Karpas-422 (cell line): ENCODE measurements at regions not wholly inside any gene's neighbourhood (a gene's known extent, or its start where the extent isn't known, plus 50 kb on each side); places are given as distances from the start of the nearest gene placed in this dataset.

Source experiments
- DNase-seq: peaks from one replicate; pipeline ENCODE4 v3.0.0-alpha.2; 2015
- H2AFZ ChIP-seq: fragments of 200-600 bp; sonication (generic); 2 replicates; pipeline ENCODE4 v1.6.1; 2014; ENCODE audit warnings: antibody characterized with exemption, low read length, mixed read lengths
- H3K27ac ChIP-seq: fragments of 200-600 bp; sonication (generic); 2 replicates; pipeline ENCODE4 v1.5.1; 2014; ENCODE audit warnings: mild to moderate bottlenecking, low read length, moderate library complexity
- H3K27me3 ChIP-seq: fragments of 200-600 bp; sonication (generic); 2 replicates; pipeline ENCODE4 v1.6.1; 2014; ENCODE audit warnings: low read length, mixed read lengths
- H3K36me3 ChIP-seq: fragments of 200-600 bp; sonication (generic); 2 replicates; pipeline ENCODE4 v1.6.1; 2014; ENCODE audit warnings: low read length, mixed read lengths; ENCODE audit not compliant: insufficient read depth
- H3K4me1 ChIP-seq: fragments of 200-600 bp; sonication (generic); 2 replicates; pipeline ENCODE4 v1.6.1; 2014; ENCODE audit warnings: mild to moderate bottlenecking, low read length, mixed read lengths
- H3K4me2 ChIP-seq: fragments of 200-600 bp; sonication (generic); 2 replicates; pipeline ENCODE4 v1.6.1; 2014; ENCODE audit warnings: low read length, low read depth, mild to moderate bottlenecking; ENCODE audit not compliant: poor library complexity, severe bottlenecking
- H3K4me3 ChIP-seq: fragments of 200-600 bp; sonication (generic); 2 replicates; pipeline ENCODE4 v1.5.1; 2014; ENCODE audit warnings: mild to moderate bottlenecking, antibody characterized with exemption, low read length, mixed read lengths
- H3K79me2 ChIP-seq: fragments of 200-600 bp; sonication (generic); 2 replicates; pipeline ENCODE4 v1.6.1; 2014; ENCODE audit warnings: mild to moderate bottlenecking, low read length, mixed read lengths
- H3K9ac ChIP-seq: fragments of 200-600 bp; sonication (generic); 2 replicates; pipeline ENCODE4 v1.6.0; 2014; ENCODE audit warnings: low read length
- H3K9me2 ChIP-seq: fragments of 200-600 bp; sonication (generic), shearing (Covaris generic); replicated peaks from 2 replicates; pipeline ENCODE4 v1.6.0; 2014; ENCODE audit warnings: mild to moderate bottlenecking, low read length, moderate library complexity; ENCODE audit not compliant: insufficient read depth
- H3K9me3 ChIP-seq: fragments of 300-700, 200-600 bp; sonication (generic); 2 replicates; pipeline ENCODE4 v1.6.1; 2014; ENCODE audit warnings: low read length, mixed read lengths
- H4K20me1 ChIP-seq: fragments of 200-600 bp; sonication (generic); 2 replicates; pipeline ENCODE4 v1.6.1; 2014; ENCODE audit warnings: mild to moderate bottlenecking, antibody characterized with exemption, low read length, low read depth; ENCODE audit not compliant: insufficient read depth

DNA sequence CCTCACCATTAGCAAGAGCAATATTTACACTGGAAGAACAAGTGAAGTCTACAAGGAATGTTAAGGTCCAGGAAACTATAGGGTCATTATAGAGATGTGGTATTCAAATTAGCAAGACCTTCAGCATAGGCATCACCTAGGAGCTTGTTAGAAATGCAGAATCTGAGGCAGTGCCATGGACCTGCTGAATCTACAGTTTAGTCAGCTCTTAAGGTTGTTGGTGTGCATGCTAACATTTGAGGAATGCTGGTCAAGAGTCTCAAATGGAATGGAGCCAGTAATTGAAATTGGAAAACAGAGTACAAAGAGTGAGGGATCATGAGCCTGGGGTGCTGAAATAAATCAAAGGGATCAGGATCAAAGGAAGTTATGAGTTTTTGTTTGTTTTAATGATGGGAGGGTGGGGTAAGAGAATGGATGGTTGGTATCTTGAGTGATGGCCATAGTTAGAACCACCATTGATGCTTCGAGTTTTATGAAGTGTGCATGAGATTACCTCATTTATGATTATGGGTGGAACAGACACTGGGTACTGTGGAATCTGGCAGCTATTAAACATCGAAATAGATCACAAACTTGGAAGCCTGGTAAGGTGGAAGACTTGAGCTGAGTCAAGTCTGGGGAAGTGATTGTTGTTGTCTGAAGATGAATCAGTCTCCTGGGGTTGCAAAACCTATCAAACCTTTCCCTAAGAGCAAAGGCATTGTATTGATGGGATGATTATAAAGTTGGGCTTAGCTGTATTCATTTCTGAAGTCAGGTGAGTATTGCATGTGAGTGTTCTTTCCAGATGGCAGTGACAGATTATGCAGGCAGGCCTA is 323.3 kb upstream of the E2F7 start:
- no peak overlapping the region for H3K27ac ChIP-seq
- H3K36me3 ChIP-seq: no peaks in the 10 kb centered on the region
- H3K4me1 ChIP-seq: no peaks in the 10 kb centered on the region
- H2AFZ ChIP-seq: no peak overlapping the region
- H3K9me2 ChIP-seq: no peaks in the 10 kb centered on the region
- no peaks in the 10 kb centered on the region for H3K9me3 ChIP-seq
- no peak overlapping the region for H3K4me2 ChIP-seq
- no peaks in the 10 kb centered on the region for H3K27me3 ChIP-seq
- no peaks in the 10 kb centered on the region for H4K20me1 ChIP-seq
- no peak overlapping the region for H3K4me3 ChIP-seq
- no peak overlapping the region for H3K9ac ChIP-seq
- H3K79me2 ChIP-seq: no peaks in the 10 kb centered on the region
- no peak for DNase-seq

GRCh38 chr12:77387671-77388070 is 322.3 kb upstream of the E2F7 start:
- H3K4me1 ChIP-seq: no peaks in the 10 kb centered on the region
- H3K9me2 ChIP-seq: no peaks in the 10 kb centered on the region
- H3K36me3 ChIP-seq: no peaks in the 10 kb centered on the region
- H3K27ac ChIP-seq: no peak overlapping the region
- H3K4me3 ChIP-seq: no peak overlapping the region
- H3K9me3 ChIP-seq: no peaks in the 10 kb centered on the region
- no peak for DNase-seq
- no peak overlapping the region for H3K9ac ChIP-seq
- H3K79me2 ChIP-seq: no peaks in the 10 kb centered on the region
- no peak overlapping the region for H2AFZ ChIP-seq
- H3K27me3 ChIP-seq: no peaks in the 10 kb centered on the region
- H4K20me1 ChIP-seq: no peaks in the 10 kb centered on the region
- H3K4me2 ChIP-seq: no peak overlapping the region

- no peaks in the 10 kb centered on the region for H3K9me3 ChIP-seq
- no peaks in the 10 kb centered on the region for H3K36me3 ChIP-seq
- no peak overlapping the region for H3K4me3 ChIP-seq
- H2AFZ ChIP-seq: no peak overlapping the region
- H3K27ac ChIP-seq: no peak overlapping the region
- no peaks in the 10 kb centered on the region for H3K79me2 ChIP-seq
- no peaks in the 10 kb centered on the region for H3K4me1 ChIP-seq
- H3K9ac ChIP-seq: no peak overlapping the region
- H3K27me3 ChIP-seq: no peaks in the 10 kb centered on the region
- no peak overlapping the region for H3K4me2 ChIP-seq
- H3K9me2 ChIP-seq: no peaks in the 10 kb centered on the region
- no peak for DNase-seq
- H4K20me1 ChIP-seq: no peaks in the 10 kb centered on the region
Measured at GRCh38 chr12:77387214-77387613, 321.8 kb upstream of the E2F7 start.

DNA sequence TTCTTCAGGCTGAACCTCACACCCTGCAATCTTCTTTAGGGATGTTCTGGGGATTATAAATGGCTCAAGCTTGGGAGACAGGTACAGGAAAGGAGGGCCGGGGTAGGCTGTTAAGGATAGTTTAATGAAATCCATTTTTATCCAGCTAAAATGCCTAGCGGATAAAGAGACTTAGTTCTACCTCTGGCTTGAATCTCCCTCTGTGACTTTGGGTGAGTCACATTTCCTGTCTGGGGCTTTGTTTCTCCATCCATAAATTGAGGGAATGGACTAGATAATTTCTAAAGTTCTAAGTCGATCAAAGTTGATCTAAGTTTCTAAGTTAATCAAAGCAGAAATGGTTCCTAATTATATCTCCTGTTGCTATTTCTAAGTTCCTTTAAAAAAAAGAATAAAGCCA is 319.6 kb upstream of the E2F7 start:
- H3K27me3 ChIP-seq: no peaks in the 10 kb centered on the region
- no peak overlapping the region for H3K4me3 ChIP-seq
- no peaks in the 10 kb centered on the region for H3K9me3 ChIP-seq
- no peaks in the 10 kb centered on the region for H3K36me3 ChIP-seq
- H4K20me1 ChIP-seq: no peaks in the 10 kb centered on the region
- H3K9me2 ChIP-seq: no peaks in the 10 kb centered on the region
- no peak overlapping the region for H3K4me2 ChIP-seq
- H3K27ac ChIP-seq: no peak overlapping the region
- H3K9ac ChIP-seq: no peak overlapping the region
- H3K79me2 ChIP-seq: no peaks in the 10 kb centered on the region
- no peak for DNase-seq
- no peaks in the 10 kb centered on the region for H3K4me1 ChIP-seq
- no peak overlapping the region for H2AFZ ChIP-seq

DNA sequence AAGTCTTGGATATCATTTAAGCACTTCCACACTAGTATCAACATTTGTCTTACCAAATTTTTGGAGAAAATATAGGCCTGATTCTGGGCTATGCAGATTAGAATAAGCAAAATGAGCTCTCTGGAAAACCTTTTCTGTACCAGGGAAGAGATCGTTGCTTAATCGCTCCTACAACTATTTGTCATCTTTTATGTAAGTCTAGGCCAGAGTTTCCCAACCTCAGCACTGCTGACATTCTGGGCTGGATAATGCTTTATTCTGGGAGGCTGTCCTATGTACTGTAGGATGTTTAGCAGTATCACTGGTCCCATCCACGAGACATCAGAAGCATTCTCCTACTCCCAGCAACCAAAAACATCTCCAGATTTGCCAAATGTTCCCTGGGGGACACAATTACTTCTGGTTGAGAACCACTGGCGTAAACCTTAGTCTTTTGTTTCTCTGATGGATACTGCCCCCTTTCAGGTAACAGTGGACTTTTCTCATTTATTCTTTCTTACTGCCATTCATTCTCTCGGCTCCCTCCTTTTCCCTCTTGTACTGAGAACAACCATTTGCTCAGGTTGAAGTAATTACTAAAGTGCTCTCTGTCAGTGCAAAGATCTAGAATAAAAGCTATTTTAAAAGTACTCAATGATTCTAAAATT is 316.9 kb upstream of the E2F7 start:
- H3K36me3 ChIP-seq: no peaks in the 10 kb centered on the region
- no peaks in the 10 kb centered on the region for H3K9me3 ChIP-seq
- no peak for DNase-seq
- H3K9ac ChIP-seq: no peak overlapping the region
- no peaks in the 10 kb centered on the region for H4K20me1 ChIP-seq
- H3K4me3 ChIP-seq: no peak overlapping the region
- no peaks in the 10 kb centered on the region for H3K9me2 ChIP-seq
- H3K4me2 ChIP-seq: no peak overlapping the region
- H3K27me3 ChIP-seq: no peaks in the 10 kb centered on the region
- no peak overlapping the region for H2AFZ ChIP-seq
- H3K79me2 ChIP-seq: no peaks in the 10 kb centered on the region
- no peak overlapping the region for H3K27ac ChIP-seq
- no peaks in the 10 kb centered on the region for H3K4me1 ChIP-seq

GRCh38 chr12:77377622-77378021 is 312.3 kb upstream of the E2F7 start:
- no peaks in the 10 kb centered on the region for H3K4me1 ChIP-seq
- H3K27ac ChIP-seq: no peak overlapping the region
- H3K9me2 ChIP-seq: no peaks in the 10 kb centered on the region; the same call in 1 of the 2 replicates
- H3K4me2 ChIP-seq: no peak overlapping the region
- no peaks in the 10 kb centered on the region for H3K27me3 ChIP-seq
- no peak overlapping the region for H3K4me3 ChIP-seq
- DNase-seq: no peak
- H3K36me3 ChIP-seq: no peaks in the 10 kb centered on the region
- H3K9me3 ChIP-seq: no peaks in the 10 kb centered on the region
- no peak overlapping the region for H2AFZ ChIP-seq
- H3K9ac ChIP-seq: no peak overlapping the region
- H3K79me2 ChIP-seq: no peaks in the 10 kb centered on the region
- no peaks in the 10 kb centered on the region for H4K20me1 ChIP-seq

- Histone ChIP-seq H3K79me2 (no peaks in the 10 kb centered on the region), H3K27me3 (no peaks in the 10 kb centered on the region), H3K9me2 (no peaks in the 10 kb centered on the region; the same call in 1 of the 2 replicates), H3K4me1 (no peaks in the 10 kb centered on the region), H3K36me3 (no peaks in the 10 kb centered on the region), H3K9ac (no peak overlapping the region), H3K4me3 (no peak overlapping the region), H3K4me2 (no peak overlapping the region), H3K9me3 (no peaks in the 10 kb centered on the region), H2AFZ (no peak overlapping the region), H3K27ac (no peak overlapping the region), H4K20me1 (no peaks in the 10 kb centered on the region)
- no peak for DNase-seq
Measured at GRCh38 chr12:77377116-77377515, 311.7 kb upstream of the E2F7 start.

DNA sequence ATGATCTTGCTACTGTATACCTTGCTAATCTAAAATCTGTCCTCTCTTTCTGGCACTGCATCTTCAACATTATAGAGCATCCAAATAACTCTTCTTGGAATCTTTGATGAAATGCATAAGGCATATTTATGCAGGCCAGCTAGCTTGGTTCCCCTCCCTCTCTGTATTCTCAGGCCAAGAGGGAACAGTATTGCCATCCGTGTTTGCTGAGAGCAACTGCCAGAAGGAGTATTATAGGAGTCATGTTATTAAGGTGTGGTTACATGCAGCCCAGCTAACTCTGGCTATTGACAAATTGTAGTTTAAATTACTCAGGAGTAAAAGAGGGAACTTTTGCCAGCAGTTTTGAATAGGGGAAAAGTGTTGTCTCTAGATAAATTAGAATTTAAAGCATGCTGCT is 309.3 kb upstream of the E2F7 start:
- H3K27me3 ChIP-seq: no peaks in the 10 kb centered on the region
- H3K4me3 ChIP-seq: no peak overlapping the region
- H3K27ac ChIP-seq: no peak overlapping the region
- H3K4me1 ChIP-seq: no peaks in the 10 kb centered on the region
- no peaks in the 10 kb centered on the region for H3K79me2 ChIP-seq
- H3K9me2 ChIP-seq: no peaks in the 10 kb centered on the region; the same call in 1 of the 2 replicates
- no peak overlapping the region for H3K9ac ChIP-seq
- no peak for DNase-seq
- H2AFZ ChIP-seq: no peak overlapping the region
- H3K9me3 ChIP-seq: no peaks in the 10 kb centered on the region
- no peaks in the 10 kb centered on the region for H3K36me3 ChIP-seq
- H4K20me1 ChIP-seq: no peaks in the 10 kb centered on the region
- no peak overlapping the region for H3K4me2 ChIP-seq
